Activated T-cell treated with anti-CD3 and anti-CD28 coated beads for 24 hours (primary cell): ENCODE measurements at regions not wholly inside any gene's neighbourhood (a gene's known extent, or its start where the extent isn't known, plus 50 kb on each side); places are given as distances from the start of the nearest gene placed in this dataset.
"Not testable (repeated sequence)": the region's sequence is repeated elsewhere in the genome, so short reads cannot be mapped to it uniquely, and the experiment has no call there.

Experiments used
- DNase-seq: peaks from one replicate; pipeline ENCODE4 v3.0.0-alpha.2; 2020; ENCODE audit warnings: low read depth

GRCh38 chr20:7171911-7172310 is 404.4 kb downstream of the BMP2 start:
- no peak for DNase-seq

DNA sequence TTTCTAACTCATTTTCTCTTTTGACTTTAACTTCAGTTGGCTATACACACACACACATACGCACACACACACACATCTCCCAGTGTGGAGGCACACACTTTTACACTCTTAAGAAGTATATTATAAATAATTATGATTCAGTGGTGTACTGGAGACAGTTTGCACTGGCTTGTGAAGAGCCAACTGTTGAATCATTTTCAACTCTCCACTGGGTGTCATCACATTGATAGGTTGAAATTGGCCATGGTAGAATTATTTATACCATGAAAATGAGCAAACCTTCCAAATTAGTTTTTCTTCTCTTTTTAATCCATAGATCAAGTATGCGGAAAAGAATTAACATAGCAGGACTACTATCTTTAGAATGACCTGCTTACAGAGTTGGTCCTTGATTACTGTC is 407.1 kb downstream of the BMP2 start:
- DNase-seq, result no peak

- not testable (repeated sequence) for DNase-seq
These were observed 408.3 kb downstream of the BMP2 start for GRCh38 chr20:7175827-7176226.

GRCh38 chr20:7178004-7178403 is 410.5 kb downstream of the BMP2 start:
- DNase-seq, result no peak

- DNase-seq, result no peak
These were observed 413.0 kb downstream of the BMP2 start for GRCh38 chr20:7180256-7181045.

GRCh38 chr20:7189231-7189630 is 421.7 kb downstream of the BMP2 start:
- DNase-seq, result no peak

- DNase-seq, result no peak
These were observed 426.2 kb downstream of the BMP2 start for GRCh38 chr20:7193681-7194080.

DNA sequence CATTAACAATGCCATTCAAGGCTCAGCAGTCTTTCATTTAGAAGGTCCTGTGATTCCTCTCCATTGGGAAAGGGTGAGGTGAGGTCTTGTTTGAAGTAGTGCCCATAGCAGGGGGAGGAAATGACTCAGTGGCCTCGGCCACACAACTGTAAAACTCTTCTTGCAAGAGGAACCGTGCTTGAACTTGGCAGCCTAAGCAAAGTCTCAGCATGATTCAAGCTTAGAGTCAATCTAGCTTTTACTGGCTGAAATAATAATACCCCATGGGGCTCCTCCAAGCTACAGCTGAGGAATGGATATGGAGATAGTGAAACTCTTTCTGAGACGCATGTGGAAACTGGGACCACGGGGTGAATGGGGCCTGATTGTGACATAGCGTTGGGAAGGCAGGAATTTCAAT is 428.2 kb downstream of the BMP2 start:
- DNase-seq, result no peak

GRCh38 chr20:7196481-7196880 is 429.0 kb downstream of the BMP2 start:
- no peak for DNase-seq

GRCh38 chr20:7199861-7200260 is 432.4 kb downstream of the BMP2 start:
- DNase-seq, result no peak

- no peak for DNase-seq
These were observed 439.8 kb downstream of the BMP2 start for GRCh38 chr20:7207186-7207798.

GRCh38 chr20:7210910-7211309 is 443.4 kb downstream of the BMP2 start:
- DNase-seq, result no peak

DNA sequence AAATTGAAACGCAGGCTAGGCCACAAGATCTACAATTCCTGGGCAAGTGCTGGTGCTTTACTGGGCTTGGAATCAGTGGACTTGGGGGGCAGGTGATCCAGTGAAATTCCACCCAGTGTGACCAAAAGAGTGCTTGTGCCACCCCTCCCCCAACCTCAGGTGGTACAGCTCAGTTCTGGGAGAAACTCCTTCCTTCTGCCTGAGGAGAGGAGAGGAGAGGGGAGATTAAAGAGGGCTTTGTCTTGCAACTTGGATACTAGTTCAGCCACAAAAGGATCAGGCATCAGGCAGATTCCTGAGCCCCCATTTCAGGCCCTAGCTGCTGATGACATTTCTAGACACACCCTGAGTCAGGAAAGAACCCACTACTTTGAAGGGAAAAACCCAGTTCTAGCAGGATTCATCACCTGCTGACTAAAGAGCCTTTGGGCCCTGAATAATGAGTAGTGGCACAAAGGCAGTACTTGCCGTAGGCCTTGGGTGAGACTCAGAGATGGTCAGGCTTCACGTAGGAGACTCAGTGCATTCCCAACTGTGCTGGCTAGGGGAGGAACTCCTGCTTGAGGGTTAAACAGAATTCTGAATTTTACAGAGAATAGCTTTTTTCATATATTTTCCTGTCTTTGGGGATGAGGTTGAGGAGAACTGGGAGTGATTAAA is 446.7 kb downstream of the BMP2 start:
- no peak for DNase-seq

DNA sequence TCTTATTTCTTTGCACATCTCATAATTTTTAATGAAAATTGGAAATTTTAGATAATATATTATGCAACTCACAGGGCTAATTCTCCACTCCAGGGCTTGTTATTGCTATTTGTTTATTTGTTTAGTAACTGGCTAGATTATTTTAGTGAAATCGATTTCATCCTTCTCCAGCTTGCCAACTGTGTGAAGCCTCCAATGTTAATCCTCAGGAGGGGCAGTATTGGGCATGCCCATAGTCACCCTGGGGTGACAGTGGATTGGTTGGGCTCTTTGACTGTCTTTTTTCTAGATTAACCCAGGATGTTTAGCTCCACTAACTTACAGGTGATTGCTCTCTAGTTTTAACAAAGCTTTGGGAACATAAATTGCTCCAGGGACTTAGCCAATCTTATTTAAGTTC is 450.1 kb downstream of the BMP2 start:
- no peak for DNase-seq

GRCh38 chr20:7220755-7221154 is 453.3 kb downstream of the BMP2 start:
- no peak for DNase-seq

DNA sequence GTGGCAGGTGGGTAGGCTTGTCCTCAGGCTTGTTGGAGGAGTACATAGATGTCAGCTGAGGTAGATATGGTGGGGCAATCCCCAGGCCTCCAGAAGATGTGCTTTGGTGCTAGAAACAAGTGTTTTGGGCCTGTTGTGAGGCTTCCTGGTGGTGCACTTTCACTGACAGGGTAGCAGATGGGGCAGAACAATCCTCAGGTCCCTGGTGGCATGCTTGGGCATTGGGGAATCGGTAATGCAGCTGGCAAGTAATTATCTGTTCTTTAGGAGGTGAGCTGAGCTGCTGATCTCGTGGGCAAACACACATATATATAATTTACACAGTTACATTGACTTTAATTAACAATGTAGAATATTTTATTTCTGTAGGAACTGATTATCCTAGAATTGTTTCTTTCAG is 458.7 kb downstream of the BMP2 start:
- DNase-seq, result no peak

DNA sequence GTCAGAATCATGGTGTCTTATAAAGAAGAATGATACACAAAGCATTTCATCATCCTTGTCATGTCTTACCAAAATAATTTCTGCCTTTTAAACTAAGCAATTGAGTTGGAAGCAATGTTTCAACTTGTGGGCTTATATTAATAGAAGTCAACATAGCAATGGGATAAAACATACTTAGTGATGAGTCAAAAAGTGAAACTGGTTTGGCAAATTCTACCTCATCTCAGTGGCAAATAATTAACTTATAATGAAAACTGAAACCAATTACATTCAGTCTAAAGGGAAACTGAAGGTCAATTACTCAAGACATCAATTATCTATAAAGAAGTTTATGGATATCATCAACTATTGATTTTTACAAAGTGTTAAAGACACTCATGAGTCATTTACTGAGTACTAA is 463.8 kb downstream of the BMP2 start:
- DNase-seq, result no peak

DNA sequence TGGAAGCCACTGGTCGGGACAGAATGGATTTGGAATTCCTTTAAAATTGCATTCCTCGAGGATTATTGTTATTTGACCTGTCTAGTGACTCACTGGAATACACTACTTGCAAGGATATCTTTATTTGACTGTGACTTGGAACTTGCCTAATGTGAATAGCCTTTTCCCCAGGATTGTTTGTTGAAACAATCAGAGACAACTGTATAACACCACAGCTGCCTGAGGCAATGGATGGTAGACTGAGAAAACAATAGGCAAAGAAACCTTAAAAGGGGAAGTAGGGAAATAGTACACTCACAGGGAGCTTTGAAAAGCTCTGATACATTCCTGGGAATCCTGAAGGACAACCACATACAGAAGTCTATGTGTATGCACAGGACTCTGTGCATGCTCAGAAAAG is 465.3 kb downstream of the BMP2 start:
- no peak for DNase-seq

DNA sequence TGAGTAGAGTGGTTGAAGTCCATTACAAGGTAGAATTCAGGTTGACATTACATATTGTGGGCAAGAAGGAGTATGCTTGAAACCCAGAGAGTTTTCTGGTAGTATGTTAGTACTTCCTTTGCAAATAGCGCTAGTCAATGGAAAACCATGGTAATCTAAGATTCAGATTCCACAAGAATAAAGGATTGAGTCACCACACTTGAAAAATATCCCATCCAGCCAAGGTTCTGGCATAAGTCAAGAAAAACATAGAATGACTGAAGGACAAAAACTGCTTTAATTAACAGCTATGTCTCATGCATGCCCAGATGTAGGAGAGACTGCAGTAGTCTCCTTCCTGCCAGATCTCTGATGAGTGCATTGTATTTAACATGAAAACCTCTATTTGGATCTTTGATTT is 469.8 kb downstream of the BMP2 start:
- DNase-seq, result no peak

DNA sequence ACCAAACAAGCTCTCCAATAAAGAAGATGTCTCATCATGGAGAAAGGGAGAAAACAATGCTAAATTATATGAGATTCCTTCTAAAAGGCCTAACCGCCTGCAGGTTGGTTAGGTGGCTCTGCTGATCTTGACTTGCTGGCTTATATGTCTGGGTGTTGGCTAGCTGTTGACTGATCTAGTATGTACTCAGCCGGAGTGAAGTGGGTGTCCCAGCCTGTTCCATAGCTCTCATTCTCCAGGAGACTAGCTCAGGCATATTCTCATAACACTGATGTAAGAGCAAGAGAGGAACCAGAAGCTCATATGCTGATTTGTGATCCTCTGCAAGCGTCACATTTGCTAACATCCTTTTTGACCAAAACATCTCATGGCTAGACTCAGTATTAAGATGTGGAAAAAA is 473.0 kb downstream of the BMP2 start:
- DNase-seq, result no peak

GRCh38 chr20:7248281-7249201 is 481.1 kb downstream of the BMP2 start:
- DNase-seq, result no peak

DNA sequence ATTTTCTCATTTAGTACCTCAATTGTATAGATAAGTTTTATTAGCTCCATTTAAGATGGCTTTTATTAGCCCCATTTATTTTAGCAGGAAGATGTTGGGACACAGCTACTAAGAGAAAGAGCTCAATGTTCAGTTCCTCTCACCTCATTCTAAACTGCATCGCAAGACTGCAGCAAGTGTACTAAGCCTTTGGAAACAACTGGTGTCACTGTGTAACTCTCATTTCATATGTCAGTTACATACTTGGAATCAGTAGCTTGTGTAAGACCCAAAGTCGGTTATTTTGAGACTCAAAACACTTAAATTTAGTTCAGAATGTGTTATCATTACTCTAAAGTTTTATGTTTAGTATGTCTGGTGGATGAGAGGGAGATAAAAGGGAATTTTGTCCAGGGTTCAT is 482.9 kb downstream of the BMP2 start:
- no peak for DNase-seq
